K562 (cell line): ENCODE measurements at regions not wholly inside any gene's neighbourhood (a gene's known extent, or its start where the extent isn't known, plus 50 kb on each side); places are given as distances from the start of the nearest gene placed in this dataset.

Experiments used
- ATAC-seq: fragments of 200-7000 bp; cut with Tn5 transposase; 3 replicates; pipeline ENCODE4 v1.9.1; 2020; ENCODE audit warnings: moderate library complexity
- BruUV-seq: library from RNA; stranded (reverse); fragments of 400-500 nt; replicated peaks from 2 replicates; lab custom pipeline; 2021; lab: Mats Ljungman, UMichigan
- CTCF ChIA-PET: fragments of 300-600 bp; formaldehyde crosslinking; extraction: SDS; loops from one replicate; lab custom pipeline; 2021; ENCODE audit warnings: low intra/inter-chr PET ratio; lab: Yijun Ruan, JAX
- POLR2A ChIA-PET: fragments of 300-600, 350-650 bp; sonication (Branson Sonifier 250); formaldehyde crosslinking; extraction: SDS; loops from one replicate; lab custom pipeline; 2021; ENCODE audit warnings: antibody characterized with exemption, inconsistent platforms; lab: Yijun Ruan, JAX
- DNase-seq, 4 experiments: peaks; one replicate each; pipeline versions ENCODE4 v3.0.0 to v3.0.0-alpha.2; 2011 to 2018; ENCODE audit warnings: low spot score in 3 of 4, mixed read lengths in 3 of 4; ENCODE audit errors: extremely low read depth in 1 of 4
- FAIRE-seq: peaks from 2 replicates; lab custom pipeline; 2011; peaks lifted over from hg19 to GRCh38; lab: Jason Lieb, UNC
- H2AFZ ChIP-seq: 2 replicates; pipeline ENCODE4 v1.6.0; 2011; ENCODE audit warnings: low read depth, low read length, control low read depth, inconsistent platforms
- H3K27ac ChIP-seq: fragments of 200-600 bp; 3 replicates; pipeline ENCODE4 v1.8.0; 2011; ENCODE audit warnings: low read depth, mild to moderate bottlenecking, control low read depth, inconsistent platforms, low read length, moderate library complexity, mixed read lengths; ENCODE audit errors: extremely low read depth
- H3K27me3 ChIP-seq, 2 experiments: fragments of 300-600 bp in 1 of 2; 2 replicates in 1 of 2; 3 replicates in 1 of 2; pipeline versions ENCODE4 v1.6.0 to v1.8.0; 2011; ENCODE audit warnings: inconsistent platforms in 2 of 2, low read length in 2 of 2, mild to moderate bottlenecking in 1 of 2, mixed read lengths in 1 of 2, moderate library complexity in 1 of 2; ENCODE audit not compliant: control insufficient read depth in 2 of 2, insufficient read depth in 2 of 2
- H3K36me3 ChIP-seq: fragments of 300-600 bp; 3 replicates; pipeline ENCODE4 v1.8.0; 2011; ENCODE audit warnings: mild to moderate bottlenecking, low read length, inconsistent platforms; ENCODE audit not compliant: control insufficient read depth, insufficient read depth
- H3K4me1 ChIP-seq, 2 experiments: fragments of 200-600 bp in 1 of 2; replicated peaks in 1 of 2; 2 replicates in 1 of 2; 3 replicates in 1 of 2; pipeline versions ENCODE4 v1.5.1 to v1.8.0; 2011; ENCODE audit warnings: inconsistent platforms in 2 of 2, low read length in 2 of 2, mild to moderate bottlenecking in 1 of 2, mixed read lengths in 1 of 2, moderate library complexity in 1 of 2; ENCODE audit not compliant: control insufficient read depth in 2 of 2, insufficient read depth in 2 of 2
- H3K4me2 ChIP-seq: 2 replicates; pipeline ENCODE4 v1.6.1; 2011; ENCODE audit warnings: low read length, control low read depth, inconsistent platforms, mixed read lengths; ENCODE audit not compliant: insufficient read depth
- H3K4me3 ChIP-seq: fragments of 200-600 bp; sonication (generic), shearing (Covaris generic); 2 replicates; pipeline ENCODE4 v1.5.1; 2016; ENCODE audit warnings: control low read depth, inconsistent platforms
- H3K79me2 ChIP-seq: fragments of 200-600 bp; 3 replicates; pipeline ENCODE4 v1.8.0; 2011; ENCODE audit warnings: low read length, inconsistent platforms; ENCODE audit not compliant: control insufficient read depth, insufficient read depth
- H3K9ac ChIP-seq, 2 experiments: 2 replicates each; pipeline versions ENCODE4 v1.6.0 to v1.6.1; 2011; ENCODE audit warnings: low read depth in 2 of 2, low read length in 2 of 2, control low read depth in 1 of 2, inconsistent platforms in 1 of 2, mild to moderate bottlenecking in 1 of 2, mixed read lengths in 1 of 2; ENCODE audit not compliant: insufficient read depth in 1 of 2
- H3K9me1 ChIP-seq: one replicate; pipeline ENCODE4 v1.6.0; 2011; ENCODE audit warnings: inconsistent platforms, mild to moderate bottlenecking, low read length, moderate library complexity; ENCODE audit not compliant: control insufficient read depth, insufficient read depth
- H3K9me3 ChIP-seq: replicated peaks from 2 replicates; pipeline ENCODE4 v1.5.1; 2011; ENCODE audit warnings: low read depth, low read length, inconsistent platforms; ENCODE audit not compliant: control insufficient read depth, insufficient read depth
- H4K20me1 ChIP-seq: replicated peaks from 2 replicates; pipeline ENCODE4 v1.6.1; 2011; ENCODE audit warnings: low read length, inconsistent platforms, mixed read lengths; ENCODE audit not compliant: control insufficient read depth, insufficient read depth
- CBFA2T2 ChIP-seq: fragments of 450-650 bp; conservative IDR thresholded peaks from 2 replicates; pipeline ENCODE4 v1.6.1; 2017; ENCODE audit warnings: mild to moderate bottlenecking
- CREM ChIP-seq: IDR thresholded peaks from 2 replicates; pipeline ENCODE4 v1.6.1; 2014; ENCODE audit warnings: antibody characterized with exemption, low read depth
- ETV5 ChIP-seq: sonication (generic); formaldehyde crosslinking; IDR thresholded peaks from 2 replicates; pipeline ENCODE4 v1.4.0; 2020; ENCODE audit warnings: low read depth, mild to moderate bottlenecking, missing genetic modification reagents
- MCM7 ChIP-seq, 2 experiments: fragments of 450-650 bp; IDR thresholded peaks; 2 replicates each; pipeline ENCODE4 v1.6.1; 2016 to 2018
- NCOA1 ChIP-seq: fragments of 450-650 bp; IDR thresholded peaks from 2 replicates; pipeline ENCODE4 v1.6.1; 2016; ENCODE audit warnings: low read depth
- NFIC ChIP-seq: fragments of 450-650 bp; IDR thresholded peaks from 2 replicates; pipeline ENCODE4 v1.6.1; 2017; ENCODE audit warnings: mild to moderate bottlenecking, inconsistent platforms
- NR4A1 ChIP-seq, 2 experiments: fragments of 250-450 bp in 1 of 2; fragments of 450-650 bp in 1 of 2; sonication (Bioruptor Pico) in 1 of 2; IDR thresholded peaks; 2 replicates each; pipeline versions ENCODE4 v1.4.0 to v1.6.1; 2016 to 2020; ENCODE audit warnings: mild to moderate bottlenecking in 2 of 2, missing compliant biosample characterization in 1 of 2, missing genetic modification characterization in 1 of 2, moderate library complexity in 1 of 2
- RBBP5 ChIP-seq: fragments of 200-600 bp; sonication (generic); IDR thresholded peaks from 2 replicates; pipeline ENCODE4 v1.6.1; 2012; ENCODE audit warnings: borderline replicate concordance, mild to moderate bottlenecking, low read length, control low read depth, inconsistent platforms; ENCODE audit not compliant: insufficient read depth, poor library complexity, severe bottlenecking
- SAFB2 ChIP-seq: fragments of 200-400 bp; formaldehyde crosslinking; IDR thresholded peaks from 2 replicates; pipeline ENCODE4 v1.6.1; 2018; ENCODE audit warnings: borderline replicate concordance, low read length, low read depth, moderate library complexity; ENCODE audit not compliant: severe bottlenecking
- SUPT5H ChIP-seq: fragments of 450-650 bp; IDR thresholded peaks from 2 replicates; pipeline ENCODE4 v1.6.1; 2016
- TRIM25 ChIP-seq: fragments of 450-650 bp; IDR thresholded peaks from 2 replicates; pipeline ENCODE4 v1.7.0; 2016; ENCODE audit warnings: borderline replicate concordance
- TSC22D4 ChIP-seq: fragments of 450-650 bp; IDR thresholded peaks from 2 replicates; pipeline ENCODE4 v1.6.1; 2016; ENCODE audit warnings: missing genetic modification characterization, missing biosample characterization, control low read depth
- ZC3H8 ChIP-seq: fragments of 450-650 bp; IDR thresholded peaks from 2 replicates; pipeline ENCODE4 v1.6.1; 2017
- ZFPM2 ChIP-seq: fragments of 250-450 bp; sonication (Bioruptor Pico); IDR thresholded peaks from 2 replicates; pipeline ENCODE4 v1.5.1; 2022; ENCODE audit warnings: mild to moderate bottlenecking
- ZNF134 ChIP-seq: fragments of 250-450 bp; sonication (Bioruptor Pico); conservative IDR thresholded peaks from 2 replicates; pipeline ENCODE4 v1.4.0; 2020
- ZNF318 ChIP-seq, 2 experiments: fragments of 450-650 bp; IDR thresholded peaks; 2 replicates each; pipeline ENCODE4 v1.6.1; 2016; ENCODE audit warnings: mild to moderate bottlenecking in 2 of 2, borderline replicate concordance in 1 of 2, low read depth in 1 of 2, moderate library complexity in 1 of 2
- WGBS: fragments of 100-300 bp; shearing (Covaris generic); methylation state at CpG from one replicate; pipeline ENCODE4 v1.1.6; 2016; ENCODE audit warnings: low coverage, mixed read lengths; ENCODE audit not compliant: insufficient coverage; ENCODE audit errors: missing lambda C conversion rate; 5-methylcytosine and 5-hydroxymethylcytosine counted together
- in situ Hi-C: fragments of 300-500 bp; cut with MboI; formaldehyde crosslinking; loops from 4 replicates; pipeline ENCODE4 v1.15.0; 2018; ENCODE audit warnings: inconsistent platforms, mixed read lengths
- intact Hi-C: fragments of 100-400 bp; cut with micrococcal nuclease; formaldehyde crosslinking; loops from 2 replicates; pipeline ENCODE4 v1.14.2; 2022

GRCh38 chr3:177916461-177916860 is 619.8 kb upstream of the KCNMB2 start:
- Histone ChIP-seq H3K27ac (no peak overlapping the region), H3K4me2 (no peak overlapping the region), H3K9me1 (no peaks in the 10 kb centered on the region), H3K4me1 (no peaks in the 10 kb centered on the region), H3K9ac (no peak overlapping the region), H3K27me3 (no peaks in the 10 kb centered on the region), H2AFZ (no peak overlapping the region), H3K79me2 (no peaks in the 10 kb centered on the region), H3K9me3 (no peaks in the 10 kb centered on the region), H3K36me3 (no peaks in the 10 kb centered on the region), H3K4me3 (no peak overlapping the region), H4K20me1 (no peaks in the 10 kb centered on the region)
- in situ Hi-C loops = no loop called here
- no peak for FAIRE-seq
- WGBS = 5% methylated on average over 1 of the region's 1 CpG
- ATAC-seq = no peak
- BruUV-seq = no TSS peak
- no peak for DNase-seq
- intact Hi-C loops = no loop called here
- ChIA-PET CTCF (no interaction called here), POLR2A (no interaction called here)
- TF ChIP-seq CBFA2T2 (no peak), NFIC (no peak), ETV5 (no peak), TRIM25 (no peak), MCM7 (IDR thresholded peaks at IDR 0.05) (no peak), ZC3H8 (no peak), NR4A1 (CRISPR knock-in tag; IDR thresholded peaks at IDR 0.05) (no peak), NR4A1 (tag; IDR thresholded peaks at IDR 0.05) (no peak), SUPT5H (no peak), CREM (no peak), RBBP5 (no peak), ZFPM2 (CRISPR knock-in tag) (no peak), TSC22D4 (no peak), ZNF318 (IDR thresholded peaks at IDR 0.05; ENCODE audit: borderline replicate concordance in 1 of 2, low read depth in 1 of 2) (no peak), ZNF134 (CRISPR knock-in tag) (no peak), SAFB2 (no peak), NCOA1 (no peak)
